ENCODE measurements at regions not wholly inside any gene's neighbourhood (a gene's known extent, or its start where the extent isn't known, plus 50 kb on each side); places are given as distances from the start of the nearest gene placed in this dataset.

DNA sequence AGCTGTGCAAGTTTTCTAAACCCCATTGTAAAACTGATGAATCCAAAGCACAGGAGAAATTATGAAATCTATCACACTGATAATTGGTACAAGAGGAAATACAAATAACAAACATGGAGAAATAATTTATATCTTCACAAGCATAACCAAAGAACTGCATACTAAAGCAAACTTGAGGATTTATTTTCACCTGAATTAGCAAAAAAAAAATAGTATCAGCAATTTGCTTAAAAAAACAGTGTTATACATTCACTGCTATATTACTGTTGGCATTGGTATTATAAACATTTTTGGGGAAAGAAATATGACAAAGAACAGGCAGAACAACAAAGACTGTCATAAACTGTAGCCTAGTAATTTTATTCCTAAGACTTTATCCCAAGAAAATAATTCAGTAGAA, 230.8 kb upstream of the NRP1 start:
- intact Hi-C loops (cut with DNase I), result no loop called here
- no peak for TF ChIP-seq CTCF (IDR thresholded peaks at IDR 0.05)
- Histone ChIP-seq H3K9me3 (no peaks in the 10 kb centered on the region), H3K4me1 (no peaks in the 10 kb centered on the region), H3K27me3 (ENCODE audit: low read depth) (no peaks in the 10 kb centered on the region), H3K4me3 (no peak overlapping the region), H3K27ac (no peak overlapping the region), H3K36me3 (no peaks in the 10 kb centered on the region)
- DNase-seq (no peak), ATAC-seq (no peak)

DNA sequence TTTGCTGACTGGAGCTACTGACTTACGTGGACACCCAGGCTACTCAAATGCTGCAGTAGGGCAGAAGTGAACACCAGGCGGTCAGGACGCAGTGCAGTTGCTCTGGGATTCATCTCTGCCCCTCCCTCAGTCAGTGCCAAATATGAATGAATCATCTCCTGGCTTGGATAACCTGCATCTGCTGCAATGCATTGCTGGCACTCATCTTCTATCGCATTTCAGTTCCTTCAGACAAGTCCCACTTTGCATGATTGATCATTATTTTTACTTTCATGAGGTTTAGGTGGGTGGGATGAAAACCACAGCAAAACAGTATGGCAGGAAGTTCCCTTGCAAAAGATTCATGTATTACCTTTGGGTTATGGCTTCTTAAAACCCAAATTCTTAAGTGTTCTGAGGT, 224.6 kb upstream of the NRP1 start:
- Histone ChIP-seq H3K9me3 (no peaks in the 10 kb centered on the region), H3K4me3 (no peak overlapping the region), H3K4me1 (no peaks in the 10 kb centered on the region), H3K27ac (no peak overlapping the region), H3K36me3 (no peaks in the 10 kb centered on the region), H3K27me3 (ENCODE audit: low read depth) (peaks cover 3% of the 10 kb centered on the region)
- DNase-seq (no peak), ATAC-seq (peak in 1 of 2 donors; percentile 36)
- TF ChIP-seq CTCF (IDR thresholded peaks at IDR 0.05), result no peak
- intact Hi-C loops (cut with DNase I), result no loop called here

- ATAC-seq (no peak), DNase-seq (no peak)
- TF ChIP-seq CTCF (IDR thresholded peaks at IDR 0.05), result no peak
- H3K36me3 ChIP-seq, result no peaks in the 10 kb centered on the region
- H3K4me1 ChIP-seq, result no peaks in the 10 kb centered on the region
- intact Hi-C loops (cut with DNase I), result no loop called here
- H3K4me3 ChIP-seq, result no peak overlapping the region
- H3K9me3 ChIP-seq, result no peaks in the 10 kb centered on the region
- peaks cover 3% of the 10 kb centered on the region for H3K27me3 ChIP-seq (ENCODE audit: low read depth)
- H3K27ac ChIP-seq, result no peak overlapping the region
Observed at GRCh38 chr10:33557313-33557712, 222.8 kb upstream of the NRP1 start.

GRCh38 chr10:33556620-33557019, 222.2 kb upstream of the NRP1 start:
- Histone ChIP-seq H3K4me3 (no peak overlapping the region), H3K4me1 (no peaks in the 10 kb centered on the region), H3K27me3 (ENCODE audit: low read depth) (peaks cover 3% of the 10 kb centered on the region), H3K36me3 (no peaks in the 10 kb centered on the region), H3K9me3 (no peaks in the 10 kb centered on the region), H3K27ac (no peak overlapping the region)
- intact Hi-C loops (cut with DNase I), result no loop called here
- DNase-seq (no peak), ATAC-seq (no peak)
- TF ChIP-seq CTCF (IDR thresholded peaks at IDR 0.05), result no peak

DNA sequence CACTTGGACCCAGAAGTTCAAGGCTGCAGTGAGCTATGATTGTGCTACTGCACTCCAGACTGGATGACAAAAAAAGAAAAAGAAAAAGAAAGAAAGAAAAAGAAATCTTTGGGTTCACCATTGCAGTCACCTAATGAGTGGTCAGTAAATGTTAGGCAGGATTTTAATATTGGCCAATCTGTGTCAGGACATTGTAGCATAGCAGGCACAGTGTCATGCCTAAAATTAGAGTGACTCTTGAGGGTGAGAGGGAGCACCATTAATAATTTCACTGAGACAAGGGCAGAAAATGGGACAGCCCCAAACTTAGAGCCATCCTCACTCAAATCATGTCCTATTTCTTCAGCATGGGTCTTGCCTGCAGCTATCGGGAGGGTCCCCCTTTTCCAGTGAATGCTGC, 221.6 kb upstream of the NRP1 start:
- Histone ChIP-seq H3K27ac (no peak overlapping the region), H3K36me3 (no peaks in the 10 kb centered on the region), H3K9me3 (no peaks in the 10 kb centered on the region), H3K4me3 (no peak overlapping the region), H3K4me1 (no peaks in the 10 kb centered on the region), H3K27me3 (ENCODE audit: low read depth) (peaks cover 3% of the 10 kb centered on the region)
- intact Hi-C loops (cut with DNase I), result no loop called here
- no peak for ATAC-seq
- no peak for DNase-seq
- no peak for TF ChIP-seq CTCF (IDR thresholded peaks at IDR 0.05)

Measured in lower lobe of right lung (tissue), 2 donors.